ENCODE measurements at regions not wholly inside any gene's neighbourhood (a gene's known extent, or its start where the extent isn't known, plus 50 kb on each side); places are given as distances from the start of the nearest gene placed in this dataset.

GRCh38 chr7:54883576-54883975, 124.6 kb upstream of the SEC61G start:
- Histone ChIP-seq H3K4me3 (ENCODE audit: low read depth, low read length) (no peak overlapping the region), H3K27ac (no peak overlapping the region), H3K36me3 (replicated peaks) (no peaks in the 10 kb centered on the region), H3K27me3 (replicated peaks) (no peaks in the 10 kb centered on the region)
- no peak for TF ChIP-seq CTCF (IDR thresholded peaks at IDR 0.05; ENCODE audit: low read depth, low read length, missing control alignments)
- no peak for DNase-seq
- in situ Hi-C loops (cut with HindIII; ENCODE audit: low pct_ligation_motif_present, low sequenced_read_pairs): no loop called here

DNA sequence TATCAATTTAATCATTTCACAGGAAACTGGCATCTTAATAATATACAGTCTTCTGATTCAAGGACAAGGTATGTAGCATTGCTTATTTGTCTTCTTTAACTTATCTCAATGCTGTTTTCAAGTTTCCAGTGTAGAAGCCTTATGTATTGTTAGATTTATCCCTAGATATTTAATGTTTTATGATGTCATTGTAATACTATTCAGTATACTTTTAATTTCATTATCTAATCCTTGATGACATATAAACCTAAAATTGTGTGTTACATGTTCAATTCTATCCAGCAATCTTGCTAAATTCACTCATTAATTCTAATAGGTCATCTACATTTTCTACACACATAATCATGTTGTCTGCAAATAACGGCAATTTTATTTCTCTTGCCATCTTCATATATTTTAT, 126.3 kb upstream of the SEC61G start:
- H3K4me3 ChIP-seq (ENCODE audit: low read depth, low read length): no peak overlapping the region
- no peaks in the 10 kb centered on the region for H3K36me3 ChIP-seq (replicated peaks)
- in situ Hi-C loops (cut with HindIII; ENCODE audit: low pct_ligation_motif_present, low sequenced_read_pairs): no loop called here
- no peaks in the 10 kb centered on the region for H3K27me3 ChIP-seq (replicated peaks)
- H3K27ac ChIP-seq: no peak overlapping the region
- TF ChIP-seq CTCF (IDR thresholded peaks at IDR 0.05; ENCODE audit: low read depth, low read length, missing control alignments): no peak
- no peak for DNase-seq

DNA sequence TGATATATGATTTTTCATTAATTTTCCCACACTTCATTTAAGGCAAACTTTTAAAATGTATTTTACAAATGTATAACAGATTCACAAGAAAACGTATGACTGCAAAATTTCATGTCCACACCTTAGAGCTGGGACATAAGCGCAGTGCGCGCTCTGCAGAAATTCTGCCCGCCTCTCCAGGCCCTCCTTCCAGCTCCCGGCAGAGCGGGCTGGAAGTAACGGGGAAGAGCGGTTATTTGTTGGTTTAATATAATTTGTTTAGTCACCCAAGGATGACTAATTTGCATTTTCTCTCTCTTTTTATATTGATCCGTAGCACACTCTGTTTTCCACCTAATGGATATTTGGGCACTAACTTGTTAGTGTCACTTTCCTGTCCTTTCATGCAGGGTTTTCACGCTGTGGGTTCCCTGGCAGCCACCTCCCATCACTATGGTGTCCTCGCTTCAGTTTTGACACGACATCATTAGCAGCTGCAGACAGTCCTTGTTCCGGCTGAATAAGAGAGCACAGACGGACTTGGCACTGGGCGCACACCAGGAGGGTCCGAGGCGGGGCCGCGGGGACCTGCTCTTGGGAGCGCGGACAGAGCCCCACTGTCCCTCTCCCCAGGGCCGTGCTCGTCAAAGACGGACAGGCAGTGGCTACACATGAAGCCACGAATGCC, 129.2 kb upstream of the SEC61G start:
- Histone ChIP-seq H3K27ac (no peak overlapping the region), H3K27me3 (replicated peaks) (no peaks in the 10 kb centered on the region), H3K36me3 (replicated peaks) (no peaks in the 10 kb centered on the region), H3K4me3 (ENCODE audit: low read depth, low read length) (peak overlapping the region; percentile 61)
- DNase-seq: no peak
- in situ Hi-C loops (cut with HindIII; ENCODE audit: low pct_ligation_motif_present, low sequenced_read_pairs): no loop called here
- no peak for TF ChIP-seq CTCF (IDR thresholded peaks at IDR 0.05; ENCODE audit: low read depth, low read length, missing control alignments)

GRCh38 chr7:54888734-54889082, 129.7 kb upstream of the SEC61G start:
- DNase-seq: no peak
- no peak for TF ChIP-seq CTCF (IDR thresholded peaks at IDR 0.05; ENCODE audit: low read depth, low read length, missing control alignments)
- H3K4me3 ChIP-seq (ENCODE audit: low read depth, low read length): peak overlapping the region; percentile 61
- H3K27ac ChIP-seq: no peak overlapping the region
- no peaks in the 10 kb centered on the region for H3K27me3 ChIP-seq (replicated peaks)
- no peaks in the 10 kb centered on the region for H3K36me3 ChIP-seq (replicated peaks)
- in situ Hi-C loops (cut with HindIII; ENCODE audit: low pct_ligation_motif_present, low sequenced_read_pairs): no loop called here

- no peak overlapping the region for H3K4me3 ChIP-seq (ENCODE audit: low read depth, low read length)
- in situ Hi-C loops (cut with HindIII; ENCODE audit: low pct_ligation_motif_present, low sequenced_read_pairs): no loop called here
- peak; percentile 31 for DNase-seq
- no peaks in the 10 kb centered on the region for H3K27me3 ChIP-seq (replicated peaks)
- no peak overlapping the region for H3K27ac ChIP-seq
- no peak for TF ChIP-seq CTCF (IDR thresholded peaks at IDR 0.05; ENCODE audit: low read depth, low read length, missing control alignments)
- H3K36me3 ChIP-seq (replicated peaks): no peaks in the 10 kb centered on the region
Measured at GRCh38 chr7:54897891-54898290, 120.9 kb upstream of the EGFR start.

Data from brain microvascular endothelial cell (primary cell).